RWPE2 (cell line): ENCODE measurements at regions not wholly inside any gene's neighbourhood (a gene's known extent, or its start where the extent isn't known, plus 50 kb on each side); places are given as distances from the start of the nearest gene placed in this dataset.

Experiments
- ATAC-seq: fragments of 200-7000 bp; cut with Tn5 transposase; 3 replicates; pipeline ENCODE4 v1.9.1; 2021; ENCODE audit warnings: low read depth
- DNase-seq: peaks from one replicate; pipeline ENCODE4 v3.0.0-alpha.2; 2020; ENCODE audit warnings: low spot score
- H3K27ac ChIP-seq: fragments of 450-650 bp; 2 replicates; pipeline ENCODE4 v1.5.1; 2017; ENCODE audit warnings: mild to moderate bottlenecking; ENCODE audit not compliant: poor library complexity, severe bottlenecking
- H3K27me3 ChIP-seq: fragments of 250-450 bp; sonication (Bioruptor Pico); 2 replicates; pipeline ENCODE4 v1.5.1; 2021; ENCODE audit warnings: mild to moderate bottlenecking, moderate library complexity; ENCODE audit not compliant: insufficient read depth, poor library complexity, severe bottlenecking
- H3K36me3 ChIP-seq: fragments of 250-450 bp; sonication (Bioruptor Pico); 2 replicates; pipeline ENCODE4 v1.5.1; 2020; ENCODE audit warnings: low read depth, mild to moderate bottlenecking, moderate library complexity
- H3K4me1 ChIP-seq: fragments of 250-450 bp; sonication (Bioruptor Pico); 2 replicates; pipeline ENCODE4 v1.5.1; 2021; ENCODE audit warnings: mild to moderate bottlenecking, moderate library complexity; ENCODE audit not compliant: insufficient read depth, poor library complexity, severe bottlenecking
- H3K4me3 ChIP-seq: fragments of 250-450 bp; sonication (Bioruptor Pico); 2 replicates; pipeline ENCODE4 v1.5.1; 2021; ENCODE audit warnings: mild to moderate bottlenecking, moderate library complexity; ENCODE audit not compliant: severe bottlenecking
- H3K9me3 ChIP-seq: fragments of 250-450 bp; sonication (Bioruptor Pico); 2 replicates; pipeline ENCODE4 v1.5.1; 2021; ENCODE audit warnings: mild to moderate bottlenecking, moderate library complexity; ENCODE audit not compliant: severe bottlenecking
- TF ChIP-seq, protein P1 (sequence below): fragments of 450-650 bp; IDR thresholded peaks from one replicate; pipeline ENCODE4 v1.5.1; 2017; ENCODE audit warnings: mild to moderate bottlenecking, moderate library complexity; ENCODE audit not compliant: poor library complexity, severe bottlenecking

DNA sequence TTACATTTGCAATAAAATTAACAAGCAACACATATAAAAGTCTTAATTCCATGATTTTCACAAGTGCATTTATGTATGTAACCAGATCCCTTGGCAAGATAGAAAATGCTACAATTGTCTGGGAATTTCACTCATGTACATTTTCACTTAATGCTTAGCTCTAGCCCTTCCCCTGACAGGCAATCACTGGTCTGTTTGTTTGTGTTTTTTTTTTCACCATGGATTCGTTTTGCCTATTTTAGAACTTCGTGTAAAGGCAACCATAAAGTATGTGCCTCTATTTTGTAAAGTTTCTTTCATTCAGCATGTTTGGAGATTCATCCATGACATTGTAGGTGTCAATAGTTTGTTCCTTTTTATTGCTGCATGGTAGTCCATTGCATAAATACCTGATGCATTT is 260.9 kb upstream of the SLCO3A1 start:
- H3K4me1 ChIP-seq, result no peaks in the 10 kb centered on the region
- no peak overlapping the region for H3K4me3 ChIP-seq
- TF ChIP-seq, protein P1, sequence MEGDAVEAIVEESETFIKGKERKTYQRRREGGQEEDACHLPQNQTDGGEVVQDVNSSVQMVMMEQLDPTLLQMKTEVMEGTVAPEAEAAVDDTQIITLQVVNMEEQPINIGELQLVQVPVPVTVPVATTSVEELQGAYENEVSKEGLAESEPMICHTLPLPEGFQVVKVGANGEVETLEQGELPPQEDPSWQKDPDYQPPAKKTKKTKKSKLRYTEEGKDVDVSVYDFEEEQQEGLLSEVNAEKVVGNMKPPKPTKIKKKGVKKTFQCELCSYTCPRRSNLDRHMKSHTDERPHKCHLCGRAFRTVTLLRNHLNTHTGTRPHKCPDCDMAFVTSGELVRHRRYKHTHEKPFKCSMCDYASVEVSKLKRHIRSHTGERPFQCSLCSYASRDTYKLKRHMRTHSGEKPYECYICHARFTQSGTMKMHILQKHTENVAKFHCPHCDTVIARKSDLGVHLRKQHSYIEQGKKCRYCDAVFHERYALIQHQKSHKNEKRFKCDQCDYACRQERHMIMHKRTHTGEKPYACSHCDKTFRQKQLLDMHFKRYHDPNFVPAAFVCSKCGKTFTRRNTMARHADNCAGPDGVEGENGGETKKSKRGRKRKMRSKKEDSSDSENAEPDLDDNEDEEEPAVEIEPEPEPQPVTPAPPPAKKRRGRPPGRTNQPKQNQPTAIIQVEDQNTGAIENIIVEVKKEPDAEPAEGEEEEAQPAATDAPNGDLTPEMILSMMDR, result no peak
- peaks cover 19% of the 10 kb centered on the region for H3K27me3 ChIP-seq
- no peaks in the 10 kb centered on the region for H3K9me3 ChIP-seq
- no peaks in the 10 kb centered on the region for H3K36me3 ChIP-seq
- DNase-seq (no peak), ATAC-seq (no peak)
- H3K27ac ChIP-seq, result no peak overlapping the region

DNA sequence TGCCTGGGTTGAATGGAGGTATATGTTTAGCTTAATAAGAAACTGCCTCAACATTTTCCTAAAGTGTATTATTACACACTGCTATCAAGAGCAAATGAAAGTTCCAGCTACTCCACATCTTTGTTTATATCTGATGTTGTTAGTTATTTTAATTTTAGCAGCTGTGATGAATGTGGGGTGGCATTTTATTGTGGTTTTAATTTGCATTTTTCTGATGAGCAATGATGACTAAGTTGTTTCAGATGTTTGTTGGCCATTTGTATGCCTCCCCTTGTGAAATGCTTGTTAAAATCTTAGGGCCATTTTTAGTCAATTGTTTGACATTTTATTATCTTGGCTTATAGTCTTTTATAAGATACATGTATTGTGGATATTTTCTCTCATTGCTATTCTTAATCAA is 260.4 kb upstream of the SLCO3A1 start:
- Histone ChIP-seq H3K27ac (no peak overlapping the region), H3K27me3 (peaks cover 19% of the 10 kb centered on the region), H3K4me1 (no peaks in the 10 kb centered on the region), H3K36me3 (no peaks in the 10 kb centered on the region), H3K9me3 (no peaks in the 10 kb centered on the region), H3K4me3 (no peak overlapping the region)
- TF ChIP-seq, protein P1, result no peak
- DNase-seq, result no peak
- no peak for ATAC-seq

DNA sequence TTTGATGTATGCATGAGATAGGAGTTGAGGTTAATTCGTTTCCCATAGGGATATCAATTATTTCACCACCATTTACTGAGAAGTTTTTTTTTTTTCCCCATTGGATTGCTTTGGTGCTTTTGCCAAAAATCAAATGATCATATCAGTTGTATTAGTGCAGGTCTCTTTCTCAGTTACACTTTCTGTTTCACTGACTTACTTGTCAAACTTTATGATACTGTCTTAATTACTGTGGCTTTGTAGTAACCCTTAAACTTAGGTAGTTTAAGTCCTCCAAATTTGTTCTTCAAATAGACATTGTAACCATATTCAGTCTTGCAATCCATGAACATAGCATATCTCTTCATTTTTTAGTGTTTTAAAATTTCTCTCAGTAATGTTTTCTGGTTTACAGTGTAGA is 259.9 kb upstream of the SLCO3A1 start:
- ATAC-seq, result no peak
- peaks cover 22% of the 10 kb centered on the region for H3K27me3 ChIP-seq

DNA sequence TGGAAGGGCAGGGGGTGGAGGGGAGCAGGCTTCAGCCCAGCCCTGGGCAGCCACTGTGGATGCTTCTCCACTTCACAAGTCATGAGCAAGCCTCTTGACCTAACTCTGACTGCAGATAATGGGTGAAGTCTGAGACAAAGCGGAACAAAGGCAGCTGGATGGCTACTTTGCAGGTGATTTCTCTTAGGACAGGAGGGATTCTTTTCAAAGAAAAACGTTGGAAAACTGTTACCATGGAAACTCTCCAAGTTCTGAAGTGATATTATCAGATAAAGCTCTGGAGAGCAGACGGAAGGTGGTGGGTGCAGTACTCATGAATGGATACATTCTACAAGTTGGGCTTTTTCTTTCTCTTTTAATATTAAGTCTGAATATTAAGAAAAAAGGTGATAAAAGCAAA is 254.2 kb upstream of the SLCO3A1 start:
- TF ChIP-seq, protein P1, result no peak
- peaks cover 29% of the 10 kb centered on the region for H3K27me3 ChIP-seq
- no peak for DNase-seq
- no peaks in the 10 kb centered on the region for H3K36me3 ChIP-seq
- no peak for ATAC-seq
- no peaks in the 10 kb centered on the region for H3K4me1 ChIP-seq
- no peak overlapping the region for H3K4me3 ChIP-seq
- H3K9me3 ChIP-seq, result no peaks in the 10 kb centered on the region
- no peak overlapping the region for H3K27ac ChIP-seq

More for the DNA sequence above, 259.9 kb upstream of the SLCO3A1 start:
- no peak overlapping the region for H3K27ac ChIP-seq
- DNase-seq, result no peak
- H3K36me3 ChIP-seq, result no peaks in the 10 kb centered on the region
- no peaks in the 10 kb centered on the region for H3K4me1 ChIP-seq
- H3K4me3 ChIP-seq, result no peak overlapping the region
- no peaks in the 10 kb centered on the region for H3K9me3 ChIP-seq
- TF ChIP-seq, protein P1, result no peak

- Histone ChIP-seq H3K27me3 (peaks cover 28% of the 10 kb centered on the region), H3K4me3 (no peak overlapping the region), H3K27ac (no peak overlapping the region), H3K9me3 (no peaks in the 10 kb centered on the region), H3K4me1 (no peaks in the 10 kb centered on the region), H3K36me3 (no peaks in the 10 kb centered on the region)
- TF ChIP-seq, protein P1, result no peak
- no peak for DNase-seq
- ATAC-seq, result peak; percentile 19; the same call in 1 of the 3 replicates
Observed at GRCh38 chr15:91603384-91604080, 250.0 kb upstream of the SLCO3A1 start.
